Mesothelial cell of epicardium (in vitro differentiated cells): ENCODE measurements at regions not wholly inside any gene's neighbourhood (a gene's known extent, or its start where the extent isn't known, plus 50 kb on each side); places are given as distances from the start of the nearest gene placed in this dataset.

ENCODE experiments used
- DNase-seq, 2 experiments: peaks; one replicate each; pipeline ENCODE4 v3.0.0; 2021; ENCODE audit warnings: low spot score in 2 of 2; ENCODE audit not compliant: unreplicated experiment in 2 of 2
- H3K27ac Mint-ChIP-seq: 2 replicates; pipeline ENCODE4 v1.8.0; 2021; ENCODE audit warnings: mixed read lengths
- H3K27me3 Mint-ChIP-seq: 2 replicates; pipeline ENCODE4 v1.8.0; 2021; ENCODE audit warnings: low read depth, mixed read lengths
- H3K36me3 Mint-ChIP-seq: 2 replicates; pipeline ENCODE4 v1.8.0; 2021; ENCODE audit warnings: mixed read lengths
- H3K4me1 Mint-ChIP-seq: 2 replicates; pipeline ENCODE4 v1.8.0; 2021; ENCODE audit warnings: mixed read lengths
- H3K4me3 Mint-ChIP-seq: 2 replicates; pipeline ENCODE4 v1.8.0; 2021; ENCODE audit warnings: mild to moderate bottlenecking, moderate library complexity, mixed read lengths
- H3K9me3 Mint-ChIP-seq: 2 replicates; pipeline ENCODE4 v1.8.0; 2021; ENCODE audit warnings: mixed read lengths
- CTCF ChIP-seq: fragments of 200-600 bp; sonication (generic); IDR thresholded peaks from one replicate; pipeline ENCODE4 v1.5.0; 2021; ENCODE audit warnings: antibody characterized with exemption; ENCODE audit not compliant: unreplicated experiment

- Mint-ChIP-seq H3K36me3 (no peaks in the 10 kb centered on the region), H3K27me3 (peaks cover 18% of the 10 kb centered on the region), H3K27ac (no peak overlapping the region)
Measured at GRCh38 chr14:27190296-27190695, 592.5 kb upstream of the NOVA1 start.

GRCh38 chr14:27199272-27199671 is 601.4 kb upstream of the NOVA1 start:
- H3K4me1 Mint-ChIP-seq = no peaks in the 10 kb centered on the region
- H3K27me3 Mint-ChIP-seq = peaks cover 9% of the 10 kb centered on the region
- no peak overlapping the region for H3K4me3 Mint-ChIP-seq

More at GRCh38 chr14:27190296-27190695, 592.5 kb upstream of the NOVA1 start:
- no peak for DNase-seq
- no peaks in the 10 kb centered on the region for H3K9me3 Mint-ChIP-seq
- no peak for TF ChIP-seq CTCF
- H3K4me1 Mint-ChIP-seq = no peaks in the 10 kb centered on the region
- H3K4me3 Mint-ChIP-seq = no peak overlapping the region

GRCh38 chr14:27205036-27205435 is 607.2 kb upstream of the NOVA1 start:
- Mint-ChIP-seq H3K4me1 (no peaks in the 10 kb centered on the region), H3K27me3 (peaks cover 13% of the 10 kb centered on the region), H3K9me3 (no peaks in the 10 kb centered on the region), H3K27ac (no peak overlapping the region), H3K36me3 (no peaks in the 10 kb centered on the region), H3K4me3 (no peak overlapping the region)
- TF ChIP-seq CTCF = no peak
- DNase-seq = no peak

More at GRCh38 chr14:27199272-27199671, 601.4 kb upstream of the NOVA1 start:
- no peak for DNase-seq
- Mint-ChIP-seq H3K36me3 (no peaks in the 10 kb centered on the region), H3K9me3 (no peaks in the 10 kb centered on the region), H3K27ac (no peak overlapping the region)
- no peak for TF ChIP-seq CTCF

- Mint-ChIP-seq H3K27ac (no peak overlapping the region), H3K4me3 (no peak overlapping the region)
- no peak for DNase-seq
Measured at GRCh38 chr14:27211741-27212140, 613.9 kb upstream of the NOVA1 start.

GRCh38 chr14:27222671-27223070 is 624.8 kb upstream of the NOVA1 start:
- DNase-seq = no peak
- H3K27ac Mint-ChIP-seq = no peak overlapping the region
- H3K36me3 Mint-ChIP-seq = no peaks in the 10 kb centered on the region
- TF ChIP-seq CTCF = no peak
- no peaks in the 10 kb centered on the region for H3K27me3 Mint-ChIP-seq
- no peaks in the 10 kb centered on the region for H3K4me1 Mint-ChIP-seq
- no peak overlapping the region for H3K4me3 Mint-ChIP-seq
- H3K9me3 Mint-ChIP-seq = peaks cover 31% of the 10 kb centered on the region

More at GRCh38 chr14:27211741-27212140, 613.9 kb upstream of the NOVA1 start:
- Mint-ChIP-seq H3K4me1 (no peaks in the 10 kb centered on the region), H3K27me3 (peaks cover 7% of the 10 kb centered on the region), H3K36me3 (peaks cover under 1% of the 10 kb centered on the region), H3K9me3 (peaks cover 28% of the 10 kb centered on the region)
- no peak for TF ChIP-seq CTCF

- Mint-ChIP-seq H3K27me3 (no peaks in the 10 kb centered on the region), H3K4me3 (no peak overlapping the region)
Measured at GRCh38 chr14:27223906-27224305, 626.1 kb upstream of the NOVA1 start.

More at GRCh38 chr14:27223906-27224305, 626.1 kb upstream of the NOVA1 start:
- Mint-ChIP-seq H3K9me3 (peaks cover 20% of the 10 kb centered on the region), H3K4me1 (no peaks in the 10 kb centered on the region), H3K36me3 (no peaks in the 10 kb centered on the region), H3K27ac (no peak overlapping the region)
- no peak for DNase-seq
- TF ChIP-seq CTCF = no peak
